Pancreas (tissue), 10 donors: ENCODE measurements at regions not wholly inside any gene's neighbourhood (a gene's known extent, or its start where the extent isn't known, plus 50 kb on each side); places are given as distances from the start of the nearest gene placed in this dataset.

Experiments used
- ATAC-seq, 4 donors: fragments of 200-7000 bp; cut with Tn5 transposase; one replicate each; pipeline versions ENCODE4 v1.8.0 to v1.9.1; 2020; ENCODE audit warnings: mild to moderate bottlenecking in 4 of 4, moderate library complexity in 4 of 4
- DNase-seq, 6 donors: peaks; one replicate each; pipeline ENCODE4 v3.0.0-alpha.2; 2020
- FAIRE-seq: peaks from 2 replicates; lab custom pipeline; 2012; peaks lifted over from hg19 to GRCh38; lab: Jason Lieb, UNC
- H3K27ac ChIP-seq, 4 donors: fragments of 200-600 bp; sonication (generic); 1 replicate in 3 of 4; 2 replicates in 1 of 4; pipeline versions ENCODE4 v1.5.0 to v1.8.0; 2020
- H3K27me3 ChIP-seq, 4 donors: fragments of 200-600 bp; one replicate each; pipeline ENCODE4 v1.8.0; 2021
- H3K36me3 ChIP-seq, 3 donors: fragments of 200-600 bp; sonication (generic) in 1 of 3; one replicate each; pipeline versions ENCODE4 v1.5.0 to v1.8.0; 2020 to 2021
- H3K4me1 ChIP-seq, 3 donors: fragments of 200-600 bp; one replicate each; pipeline ENCODE4 v1.8.0; 2021
- H3K4me3 ChIP-seq, 4 donors: fragments of 200-600 bp; sonication (generic) in 2 of 4; one replicate each; pipeline versions ENCODE4 v1.5.0 to v1.8.0; 2020 to 2021
- H3K9me3 ChIP-seq, 4 donors: fragments of 200-600 bp; one replicate each; pipeline ENCODE4 v1.8.0; 2021
- WGBS, 2 donors: extraction: QIAGEN DNeasy Blood & Tissue Kit; methylation state at CpG; one replicate each; pipeline ENCODE4 v1.1.7; 2013; 5-methylcytosine and 5-hydroxymethylcytosine counted together
- intact Hi-C, 3 donors: fragments of 100-400 bp; cut with DNase I; formaldehyde crosslinking; loops; one replicate each; pipeline versions ENCODE4 v1.11.1 to v1.14.2; 2022
- TF ChIP-seq, protein P1 (sequence below), 4 donors: fragments of 200-600 bp; sonication (generic) in 3 of 4; IDR thresholded peaks; one replicate each; pipeline versions ENCODE4 v1.5.0 to v1.8.0; 2021; ENCODE audit warnings: antibody characterized with exemption in 4 of 4
- donor health status: healthy with polysubstance abuse.
- donor health status: DM: no; HTN: no; CAD: no; lungs with moderate emphysema.
- donor health status: DM: no; HTN: no; CAD: no.
- donor health status: control.
- donor health status: control.
- donor health status: Bipolar disorder and iron deficiency.
- donor health status: DM: yes; HTN: yes; CAD: no.
- donor health status: DM: no; HTN: no; CAD: no.
- donor health status: DM: no; HTN: no; CAD: no.
- donor health status: DM: yes; HTN: yes; CAD: no.

DNA sequence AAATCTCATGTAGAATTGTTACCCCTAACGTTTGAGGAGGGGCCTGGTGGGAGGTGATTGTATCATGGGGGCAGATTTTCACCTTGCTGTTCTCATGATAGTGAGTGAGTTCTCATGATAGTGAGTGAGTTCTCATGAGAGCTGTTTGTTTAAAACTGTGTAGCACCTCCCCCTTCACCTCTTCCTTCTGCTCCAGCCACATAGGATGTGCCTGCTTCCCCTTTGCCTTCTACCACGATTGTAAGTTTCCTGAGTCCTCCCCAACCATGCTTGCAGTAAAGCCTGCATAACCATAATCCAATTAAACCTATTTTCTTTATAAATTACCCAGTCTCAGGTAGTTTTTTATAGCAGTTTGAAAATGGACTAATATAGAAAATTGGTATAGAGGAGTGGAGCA, 1783.7 kb upstream of the CDH9 start:
- Histone ChIP-seq H3K36me3 (no peaks in the 10 kb centered on the region), H3K4me3 (no peak overlapping the region), H3K9me3 (no peaks in the 10 kb centered on the region), H3K27me3 (no peaks in the 10 kb centered on the region), H3K27ac (no peak overlapping the region), H3K4me1 (no peaks in the 10 kb centered on the region)
- DNase-seq (no peak), ATAC-seq (no peak), FAIRE-seq (no peak)
- TF ChIP-seq, protein P1, sequence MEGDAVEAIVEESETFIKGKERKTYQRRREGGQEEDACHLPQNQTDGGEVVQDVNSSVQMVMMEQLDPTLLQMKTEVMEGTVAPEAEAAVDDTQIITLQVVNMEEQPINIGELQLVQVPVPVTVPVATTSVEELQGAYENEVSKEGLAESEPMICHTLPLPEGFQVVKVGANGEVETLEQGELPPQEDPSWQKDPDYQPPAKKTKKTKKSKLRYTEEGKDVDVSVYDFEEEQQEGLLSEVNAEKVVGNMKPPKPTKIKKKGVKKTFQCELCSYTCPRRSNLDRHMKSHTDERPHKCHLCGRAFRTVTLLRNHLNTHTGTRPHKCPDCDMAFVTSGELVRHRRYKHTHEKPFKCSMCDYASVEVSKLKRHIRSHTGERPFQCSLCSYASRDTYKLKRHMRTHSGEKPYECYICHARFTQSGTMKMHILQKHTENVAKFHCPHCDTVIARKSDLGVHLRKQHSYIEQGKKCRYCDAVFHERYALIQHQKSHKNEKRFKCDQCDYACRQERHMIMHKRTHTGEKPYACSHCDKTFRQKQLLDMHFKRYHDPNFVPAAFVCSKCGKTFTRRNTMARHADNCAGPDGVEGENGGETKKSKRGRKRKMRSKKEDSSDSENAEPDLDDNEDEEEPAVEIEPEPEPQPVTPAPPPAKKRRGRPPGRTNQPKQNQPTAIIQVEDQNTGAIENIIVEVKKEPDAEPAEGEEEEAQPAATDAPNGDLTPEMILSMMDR (IDR thresholded peaks at IDR 0.05) = no peak
- WGBS, 2 donors = 24 to 43% methylated on average over 2 of the region's 2 CpGs
- intact Hi-C loops = no loop called here

DNA sequence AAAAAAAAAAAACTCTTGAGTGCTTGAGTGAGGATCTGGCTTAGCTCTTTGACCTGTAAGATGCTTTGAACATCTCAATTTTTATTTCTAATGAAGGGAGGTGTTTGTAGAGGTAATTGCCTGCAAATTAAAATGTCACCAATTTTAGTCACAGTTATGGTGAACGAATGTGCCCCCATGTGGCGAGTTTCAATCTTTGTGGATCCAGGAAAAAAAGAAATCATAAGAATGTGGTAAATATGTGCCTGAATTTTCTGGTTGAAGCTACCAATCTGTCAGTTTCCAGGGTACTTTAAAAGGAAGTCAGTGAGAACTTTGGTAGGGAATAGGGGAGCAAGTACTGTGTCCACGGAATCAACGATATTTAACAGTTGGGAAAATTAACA, 1772.4 kb upstream of the CDH9 start:
- H3K4me1 ChIP-seq = no peaks in the 10 kb centered on the region
- TF ChIP-seq, protein P1 (IDR thresholded peaks at IDR 0.05) = no peak
- H3K9me3 ChIP-seq = no peaks in the 10 kb centered on the region
- DNase-seq (no peak), FAIRE-seq (no peak), ATAC-seq (no peak)
- H3K27ac ChIP-seq = no peak overlapping the region
- intact Hi-C loops = no loop called here
- no peak overlapping the region for H3K4me3 ChIP-seq
- no peaks in the 10 kb centered on the region for H3K36me3 ChIP-seq
- 71 to 79% methylated on average over 4 of the region's 4 CpGs for WGBS, 2 donors
- no peaks in the 10 kb centered on the region for H3K27me3 ChIP-seq

DNA sequence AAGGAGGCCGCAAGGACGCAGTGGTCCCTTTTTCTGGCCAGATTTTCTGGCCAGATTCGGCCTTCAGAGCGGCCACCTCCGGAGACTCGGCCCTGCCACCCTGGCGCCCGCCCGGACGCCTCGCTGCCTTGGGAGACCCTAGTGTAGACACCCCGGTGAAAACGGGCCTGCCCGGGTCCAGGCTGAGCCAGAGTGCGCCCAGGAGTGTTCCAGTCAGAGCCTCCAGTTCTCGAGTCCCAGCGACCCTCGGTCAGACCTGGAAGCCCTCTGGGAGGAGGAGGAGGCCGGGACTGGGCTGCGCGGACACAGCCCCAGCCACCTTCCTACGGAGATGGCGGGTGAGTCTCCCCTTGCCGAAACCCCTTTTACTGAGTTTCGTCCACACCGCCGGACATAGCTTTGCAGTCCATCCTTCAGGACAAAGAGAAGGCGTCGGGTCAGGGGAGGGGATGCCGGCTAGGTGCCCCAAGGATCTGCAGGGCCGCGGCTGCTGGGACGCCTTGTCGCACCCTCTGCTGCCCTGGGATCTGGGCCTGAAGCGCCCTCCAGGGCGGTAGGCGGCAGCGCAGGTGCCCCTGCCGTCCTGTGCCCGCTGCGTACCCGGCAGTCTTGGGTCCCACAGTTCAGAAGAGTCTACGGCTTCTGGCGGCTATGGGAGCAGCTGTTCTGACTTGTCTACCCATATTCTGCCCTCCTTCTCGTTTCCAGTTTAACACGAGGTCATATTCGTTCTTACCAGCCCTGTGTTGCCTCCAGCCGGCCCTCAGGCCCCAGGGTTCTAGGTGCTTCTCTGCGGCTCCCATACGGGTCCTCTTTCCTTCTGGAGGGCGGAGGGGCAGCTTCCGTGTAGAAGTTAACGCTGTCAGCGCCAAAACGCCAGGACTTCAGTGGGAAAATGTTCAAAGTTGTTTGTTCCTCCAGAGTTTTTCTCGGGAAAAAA, 1771.7 kb upstream of the CDH9 start:
- TF ChIP-seq, protein P1 (IDR thresholded peaks at IDR 0.05) = no peak
- Histone ChIP-seq H3K9me3 (no peaks in the 10 kb centered on the region), H3K36me3 (no peaks in the 10 kb centered on the region), H3K4me1 (no peaks in the 10 kb centered on the region), H3K27me3 (no peaks in the 10 kb centered on the region), H3K27ac (no peak overlapping the region), H3K4me3 (no peak overlapping the region)
- DNase-seq (peak in 3 of 6 donors; percentile 13 to 74 (median 54)), ATAC-seq (no peak), FAIRE-seq (no peak)
- intact Hi-C loops = no loop called here
- 83 to 89% methylated on average over 53 to 56 of the region's 56 CpGs for WGBS, 2 donors

DNA sequence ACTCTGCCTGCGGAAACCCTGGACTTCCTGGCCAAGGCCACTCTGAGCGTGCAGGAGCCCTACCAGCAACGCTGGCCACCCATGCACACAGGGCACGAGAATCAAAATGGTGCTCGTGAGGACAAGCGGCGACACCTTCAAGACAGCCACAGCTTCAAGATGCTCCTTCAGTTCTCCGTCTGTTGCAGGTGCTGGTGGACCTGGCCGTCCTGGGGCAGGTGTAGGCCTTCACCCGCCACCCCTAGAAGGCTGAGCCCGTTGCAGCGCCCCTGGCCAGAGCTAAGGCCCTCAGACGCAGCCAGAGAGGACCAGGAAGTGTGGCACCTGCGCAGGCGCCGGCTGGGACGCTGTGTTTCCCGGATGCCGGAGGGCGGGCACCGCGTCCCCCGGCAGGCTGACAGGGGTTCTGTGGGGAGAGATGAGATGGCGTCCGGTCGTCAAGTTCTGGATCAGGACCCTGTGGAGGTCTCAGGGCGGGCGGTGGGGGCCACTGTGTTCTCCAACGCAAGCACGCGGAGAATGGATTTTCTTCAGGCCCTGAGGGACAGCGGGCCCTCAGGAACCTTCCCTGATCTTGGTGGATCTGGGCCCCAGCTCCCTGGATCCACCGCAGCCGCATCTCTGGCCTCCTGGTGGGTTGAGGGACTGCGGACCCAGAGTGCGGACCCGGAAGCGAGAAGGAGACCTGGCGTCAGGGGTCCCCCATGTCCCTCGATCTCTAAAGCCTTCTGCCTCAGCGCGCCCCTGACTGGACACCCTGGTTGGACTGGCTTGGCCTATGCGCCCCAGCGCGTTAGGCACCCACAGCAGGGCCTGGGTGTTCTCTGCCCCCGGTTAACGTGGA, 1770.8 kb upstream of the CDH9 start:
- Histone ChIP-seq H3K4me3 (no peak overlapping the region), H3K9me3 (no peaks in the 10 kb centered on the region), H3K27me3 (no peaks in the 10 kb centered on the region), H3K36me3 (no peaks in the 10 kb centered on the region), H3K27ac (no peak overlapping the region), H3K4me1 (no peaks in the 10 kb centered on the region)
- intact Hi-C loops = no loop called here
- ATAC-seq (no peak), DNase-seq (peak in 2 of 6 donors; percentile 50 to 58), FAIRE-seq (no peak)
- 86 to 91% methylated on average over 46 to 47 of the region's 47 CpGs for WGBS, 2 donors
- TF ChIP-seq, protein P1 (IDR thresholded peaks at IDR 0.05) = no peak
